Neural cell (in vitro differentiated cells): ENCODE measurements at regions not wholly inside any gene's neighbourhood (a gene's known extent, or its start where the extent isn't known, plus 50 kb on each side); places are given as distances from the start of the nearest gene placed in this dataset.

Experiments
- H2AFZ ChIP-seq: fragments of 200-600, 300-800 bp; sonication (generic), shearing (Covaris generic); 2 replicates; pipeline ENCODE4 v1.6.0; 2014; ENCODE audit warnings: low read depth, mild to moderate bottlenecking, antibody characterized with exemption, low read length, moderate library complexity
- H3F3A ChIP-seq: fragments of 200-600 bp; shearing (Covaris generic); 2 replicates; pipeline ENCODE4 v1.6.1; 2016; ENCODE audit warnings: mild to moderate bottlenecking, moderate library complexity, mixed read lengths, antibody characterized with exemption, low read length; ENCODE audit not compliant: insufficient read depth, poor library complexity, severe bottlenecking
- H3K27ac ChIP-seq: fragments of 200-600, 300-800 bp; sonication (generic), shearing (Covaris generic); 2 replicates; pipeline ENCODE4 v1.5.1; 2014; ENCODE audit warnings: mild to moderate bottlenecking, low read length, moderate library complexity
- H3K27me3 ChIP-seq: fragments of 300-800, 200-600 bp; sonication (generic), shearing (Covaris generic); 2 replicates; pipeline ENCODE4 v1.6.0; 2014; ENCODE audit warnings: mild to moderate bottlenecking, low read depth, low read length, moderate library complexity; ENCODE audit not compliant: insufficient read depth
- H3K36me3 ChIP-seq: fragments of 300-800, 200-600 bp; sonication (generic), shearing (Covaris generic); 2 replicates; pipeline ENCODE4 v1.5.1; 2014; ENCODE audit warnings: mild to moderate bottlenecking, antibody characterized with exemption, low read length, moderate library complexity; ENCODE audit not compliant: insufficient read depth
- H3K4me2 ChIP-seq: fragments of 300-800, 200-600 bp; sonication (generic), shearing (Covaris generic); 2 replicates; pipeline ENCODE4 v1.6.0; 2014; ENCODE audit warnings: mild to moderate bottlenecking, low read length
- H3K4me3 ChIP-seq: fragments of 300-800, 200-600 bp; sonication (generic), shearing (Covaris generic); 2 replicates; pipeline ENCODE4 v1.5.1; 2014; ENCODE audit warnings: mild to moderate bottlenecking, low read length, moderate library complexity
- H3K79me2 ChIP-seq: fragments of 200-600 bp; shearing (Covaris generic); replicated peaks from 2 replicates; pipeline ENCODE4 v1.6.0; 2014; ENCODE audit warnings: mild to moderate bottlenecking, low read length, moderate library complexity; ENCODE audit not compliant: insufficient read depth
- H3K9ac ChIP-seq: fragments of 300-800, 200-600 bp; sonication (generic), shearing (Covaris generic); 2 replicates; pipeline ENCODE4 v1.6.1; 2016; ENCODE audit warnings: mild to moderate bottlenecking, low read length, mixed read lengths
- H3K9me2 ChIP-seq: fragments of 200-600 bp; shearing (Covaris generic); 2 replicates; pipeline ENCODE4 v1.6.1; 2016; ENCODE audit warnings: mild to moderate bottlenecking, low read length, mixed read lengths; ENCODE audit not compliant: insufficient read depth
- H3K9me3 ChIP-seq: fragments of 200-600, 300-800 bp; sonication (generic), shearing (Covaris generic); 2 replicates; pipeline ENCODE4 v1.6.1; 2016; ENCODE audit warnings: mild to moderate bottlenecking, mixed run types, low read length, moderate library complexity, mixed read lengths
- H4K20me1 ChIP-seq: fragments of 200-600 bp; shearing (Covaris generic); 2 replicates; pipeline ENCODE4 v1.6.1; 2016; ENCODE audit warnings: mild to moderate bottlenecking, mixed run types; ENCODE audit not compliant: insufficient read depth
- CTCF ChIP-seq: fragments of 450-650 bp; IDR thresholded peaks from 2 replicates; pipeline ENCODE4 v1.5.1; 2014; ENCODE audit warnings: antibody characterized with exemption, mild to moderate bottlenecking, moderate library complexity; ENCODE audit not compliant: poor library complexity, severe bottlenecking
- EP300 ChIP-seq: fragments of 450-650 bp; conservative IDR thresholded peaks from 2 replicates; pipeline ENCODE4 v1.6.1; 2014; ENCODE audit warnings: antibody characterized with exemption, mild to moderate bottlenecking, moderate library complexity; ENCODE audit not compliant: poor library complexity, severe bottlenecking
- EZH2 ChIP-seq: fragments of 200-600, 300-800 bp; shearing (Covaris generic), sonication (generic); IDR thresholded peaks from 2 replicates; pipeline ENCODE4 v1.6.1; 2014; ENCODE audit warnings: antibody characterized with exemption, low read length, borderline replicate concordance, mild to moderate bottlenecking; ENCODE audit not compliant: insufficient read depth, poor library complexity, severe bottlenecking
- MXI1 ChIP-seq: fragments of 450-650 bp; conservative IDR thresholded peaks from 2 replicates; pipeline ENCODE4 v1.6.1; 2014; ENCODE audit warnings: antibody characterized with exemption, mild to moderate bottlenecking; ENCODE audit not compliant: poor library complexity, severe bottlenecking
- POLR2AphosphoS5 ChIP-seq: IDR thresholded peaks from 2 replicates; pipeline ENCODE4 v1.6.1; 2012
- RAD21 ChIP-seq: fragments of 450-650 bp; conservative IDR thresholded peaks from 2 replicates; pipeline ENCODE4 v1.6.1; 2014; ENCODE audit warnings: antibody characterized with exemption, mild to moderate bottlenecking, moderate library complexity
- REST ChIP-seq: IDR thresholded peaks from 2 replicates; pipeline ENCODE4 v1.6.1; 2012; ENCODE audit warnings: borderline replicate concordance
- SMC3 ChIP-seq: fragments of 450-650 bp; conservative IDR thresholded peaks from 2 replicates; pipeline ENCODE4 v1.6.1; 2014; ENCODE audit warnings: antibody characterized with exemption, mild to moderate bottlenecking, moderate library complexity; ENCODE audit not compliant: poor library complexity
- TAF1 ChIP-seq: IDR thresholded peaks from 2 replicates; pipeline ENCODE4 v1.6.1; 2012; ENCODE audit warnings: low read depth

GRCh38 chr20:7155282-7155681 is 387.8 kb downstream of the BMP2 start:
- no peaks in the 10 kb centered on the region for H3K36me3 ChIP-seq
- TF ChIP-seq REST (no peak), TAF1 (no peak), POLR2AphosphoS5 (no peak), CTCF (no peak), EZH2 (no peak), RAD21 (no peak), MXI1 (no peak), EP300 (no peak), SMC3 (no peak)

GRCh38 chr20:7155794-7156193 is 388.3 kb downstream of the BMP2 start:
- TF ChIP-seq TAF1: no peak
- no peak for TF ChIP-seq SMC3
- no peak for TF ChIP-seq RAD21
- TF ChIP-seq REST: no peak
- no peak for TF ChIP-seq MXI1
- TF ChIP-seq CTCF: no peak
- TF ChIP-seq POLR2AphosphoS5: no peak
- Histone ChIP-seq H3K36me3 (no peaks in the 10 kb centered on the region), H3K79me2 (no peaks in the 10 kb centered on the region), H3K4me2 (no peak overlapping the region), H3F3A (no peaks in the 10 kb centered on the region), H3K27ac (no peak overlapping the region), H4K20me1 (no peaks in the 10 kb centered on the region), H3K9ac (no peak overlapping the region), H3K27me3 (no peaks in the 10 kb centered on the region), H3K9me2 (no peaks in the 10 kb centered on the region), H3K9me3 (no peaks in the 10 kb centered on the region), H3K4me3 (no peak overlapping the region), H2AFZ (no peak overlapping the region)

More at GRCh38 chr20:7155282-7155681, 387.8 kb downstream of the BMP2 start:
- Histone ChIP-seq H3K4me2 (no peak overlapping the region), H3K4me3 (no peak overlapping the region), H3K79me2 (no peaks in the 10 kb centered on the region), H3K9me2 (no peaks in the 10 kb centered on the region), H3K27me3 (no peaks in the 10 kb centered on the region), H4K20me1 (no peaks in the 10 kb centered on the region), H3K9ac (no peak overlapping the region), H3K27ac (no peak overlapping the region), H3K9me3 (no peaks in the 10 kb centered on the region), H3F3A (no peaks in the 10 kb centered on the region), H2AFZ (no peak overlapping the region)
